K562 (cell line): ENCODE measurements at regions not wholly inside any gene's neighbourhood (a gene's known extent, or its start where the extent isn't known, plus 50 kb on each side); places are given as distances from the start of the nearest gene placed in this dataset.

Source experiments
- ARNT ChIP-seq, 2 experiments: fragments of 450-650 bp; IDR thresholded peaks; 2 replicates each; pipeline ENCODE4 v1.6.1; 2016; ENCODE audit warnings: mild to moderate bottlenecking in 1 of 2
- BCOR ChIP-seq: fragments of 450-650 bp; IDR thresholded peaks from 2 replicates; pipeline ENCODE4 v1.6.1; 2016
- CBFA2T3 ChIP-seq: fragments of 450-650 bp; IDR thresholded peaks from 2 replicates; pipeline ENCODE4 v1.6.1; 2017
- CBX3 ChIP-seq, 2 experiments: IDR thresholded peaks; 1 replicate in 1 of 2; 2 replicates in 1 of 2; pipeline ENCODE4 v1.6.1; 2012; ENCODE audit warnings: inconsistent platforms in 2 of 2, low read length in 2 of 2, borderline replicate concordance in 1 of 2, control low read depth in 1 of 2
- CHAMP1 ChIP-seq: fragments of 450-650 bp; IDR thresholded peaks from 2 replicates; pipeline ENCODE4 v1.6.1; 2016; ENCODE audit warnings: mild to moderate bottlenecking
- CTBP1 ChIP-seq: fragments of 450-650 bp; IDR thresholded peaks from 2 replicates; pipeline ENCODE4 v1.6.1; 2016; ENCODE audit warnings: borderline replicate concordance
- DEAF1 ChIP-seq: fragments of 450-650 bp; formaldehyde crosslinking; IDR thresholded peaks from 2 replicates; pipeline ENCODE4 v1.4.0; 2020; ENCODE audit warnings: mild to moderate bottlenecking, moderate library complexity
- EP300 ChIP-seq: IDR thresholded peaks from 2 replicates; pipeline ENCODE4 v1.6.1; 2012; ENCODE audit warnings: low read length, improper control_type of control experiment
- GMEB1 ChIP-seq: fragments of 250-450 bp; sonication (Bioruptor Pico); IDR thresholded peaks from 2 replicates; pipeline ENCODE4 v1.4.0; 2020; ENCODE audit warnings: mild to moderate bottlenecking
- HDAC1 ChIP-seq, 2 experiments: fragments of 450-650 bp; IDR thresholded peaks; 2 replicates each; pipeline ENCODE4 v1.6.1; 2016 to 2017; ENCODE audit warnings: inconsistent platforms in 1 of 2, mild to moderate bottlenecking in 1 of 2, moderate library complexity in 1 of 2
- HDAC2 ChIP-seq: fragments of 450-650 bp; IDR thresholded peaks from 2 replicates; pipeline ENCODE4 v1.6.1; 2016; ENCODE audit warnings: mild to moderate bottlenecking
- HDAC8 ChIP-seq: fragments of 450-650 bp; IDR thresholded peaks from 2 replicates; pipeline ENCODE4 v1.6.1; 2016; ENCODE audit warnings: mild to moderate bottlenecking, missing genetic modification characterization, moderate library complexity, missing compliant biosample characterization
- HDGF ChIP-seq: fragments of 450-650 bp; IDR thresholded peaks from 2 replicates; pipeline ENCODE4 v1.6.1; 2016
- JUND ChIP-seq, 2 experiments: IDR thresholded peaks; 2 replicates in 1 of 2; 3 replicates in 1 of 2; pipeline ENCODE4 v1.6.1; 2011; ENCODE audit warnings: borderline replicate concordance in 2 of 2, low read depth in 2 of 2, low read length in 2 of 2, improper control_type of control experiment in 1 of 2, missing biosample characterization in 1 of 2, missing genetic modification characterization in 1 of 2, missing genetic modification reagents in 1 of 2
- KDM1A ChIP-seq, 2 experiments: fragments of 450-650 bp; IDR thresholded peaks; 2 replicates each; pipeline ENCODE4 v1.6.1; 2016; ENCODE audit warnings: mild to moderate bottlenecking in 2 of 2
- MNT ChIP-seq, 2 experiments: fragments of 450-650 bp; conservative IDR thresholded peaks; 2 replicates each; pipeline ENCODE4 v1.6.1; 2017; ENCODE audit warnings: mild to moderate bottlenecking in 2 of 2, moderate library complexity in 2 of 2
- MTA1 ChIP-seq: fragments of 450-650 bp; IDR thresholded peaks from 2 replicates; pipeline ENCODE4 v1.6.1; 2017; ENCODE audit warnings: borderline replicate concordance
- NCOR1 ChIP-seq: fragments of 450-650 bp; IDR thresholded peaks from 2 replicates; pipeline ENCODE4 v1.6.1; 2016; ENCODE audit warnings: mild to moderate bottlenecking, moderate library complexity
- NR4A1 ChIP-seq, 2 experiments: fragments of 250-450 bp in 1 of 2; fragments of 450-650 bp in 1 of 2; sonication (Bioruptor Pico) in 1 of 2; IDR thresholded peaks; 2 replicates each; pipeline versions ENCODE4 v1.4.0 to v1.6.1; 2016 to 2020; ENCODE audit warnings: mild to moderate bottlenecking in 2 of 2, missing compliant biosample characterization in 1 of 2, missing genetic modification characterization in 1 of 2, moderate library complexity in 1 of 2
- PML ChIP-seq: IDR thresholded peaks from 2 replicates; pipeline ENCODE4 v1.6.1; 2012; ENCODE audit warnings: low read length, inconsistent platforms
- SPI1 ChIP-seq: IDR thresholded peaks from 2 replicates; pipeline ENCODE4 v1.6.1; 2011; ENCODE audit warnings: low read depth, low read length, control low read depth, borderline replicate concordance
- STAT5A ChIP-seq: IDR thresholded peaks from 2 replicates; pipeline ENCODE4 v1.6.1; 2012; ENCODE audit warnings: low read length, inconsistent platforms, borderline replicate concordance

- peak; percentile 37; the same call in 1 of the 2 replicates for TF ChIP-seq BCOR
- peak; percentile 77 to 78; a peak in 3 of 4 replicates for TF ChIP-seq ARNT (IDR thresholded peaks at IDR 0.05)
- TF ChIP-seq NR4A1 (CRISPR knock-in tag; IDR thresholded peaks at IDR 0.05) = no peak
- 0 out of 2 replicates have a peak, but pooled peaks have one; percentile 13 for TF ChIP-seq NR4A1 (tag; IDR thresholded peaks at IDR 0.05)
- peak; percentile 59; the same call in 1 of the 2 replicates for TF ChIP-seq STAT5A
- 0 out of 2 replicates have a peak, but pooled peaks have one; percentile 54 for TF ChIP-seq CHAMP1
- peak; percentile 29; the same call in 1 of the 2 replicates for TF ChIP-seq DEAF1 (CRISPR knock-in tag)
- peak in 1 of 2 experiments; percentile 30; a peak in 1 of 3 replicates for TF ChIP-seq CBX3 (IDR thresholded peaks at IDR 0.05; ENCODE audit: borderline replicate concordance in 1 of 2, low read length in 2 of 2)
- TF ChIP-seq NCOR1 = peak; percentile 88
- peak; percentile 90 for TF ChIP-seq JUND (IDR thresholded peaks at IDR 0.05; ENCODE audit: borderline replicate concordance, low read depth, low read length)
- TF ChIP-seq JUND (tag; IDR thresholded peaks at IDR 0.05; ENCODE audit: borderline replicate concordance, low read depth, low read length) = peak; percentile 92; the same call in 2 of the 3 replicates
- 0 out of 2 replicates have a peak, but pooled peaks have one; percentile 34 for TF ChIP-seq HDAC8 (tag)
- TF ChIP-seq EP300 = peak; percentile 95
- TF ChIP-seq HDGF = no peak
- peak; percentile 87; the same call in 1 of the 2 replicates for TF ChIP-seq HDAC2
- TF ChIP-seq PML = peak; percentile 67; the same call in 1 of the 2 replicates
- peak in 1 of 2 experiments; percentile 84; a peak in 2 of 4 replicates for TF ChIP-seq HDAC1 (IDR thresholded peaks at IDR 0.05)
- peak; percentile 93 for TF ChIP-seq CBFA2T3
- peak in 1 of 2 experiments; percentile 83 for TF ChIP-seq KDM1A (IDR thresholded peaks at IDR 0.05)
- peak; percentile 86 for TF ChIP-seq MTA1
- peak; percentile 95 for TF ChIP-seq CTBP1
- no peak for TF ChIP-seq SPI1
- TF ChIP-seq MNT (conservative IDR thresholded peaks at IDR 0.05) = peak in 1 of 2 experiments; percentile 31; a peak in 1 of 4 replicates
- peak; percentile 41; the same call in 1 of the 2 replicates for TF ChIP-seq GMEB1 (CRISPR knock-in tag)
Observed at GRCh38 chr2:65818873-65819451, 386.6 kb upstream of the SPRED2 start (continued).
